ENCODE measurements at regions not wholly inside any gene's neighbourhood (a gene's known extent, or its start where the extent isn't known, plus 50 kb on each side); places are given as distances from the start of the nearest gene placed in this dataset.

DNA sequence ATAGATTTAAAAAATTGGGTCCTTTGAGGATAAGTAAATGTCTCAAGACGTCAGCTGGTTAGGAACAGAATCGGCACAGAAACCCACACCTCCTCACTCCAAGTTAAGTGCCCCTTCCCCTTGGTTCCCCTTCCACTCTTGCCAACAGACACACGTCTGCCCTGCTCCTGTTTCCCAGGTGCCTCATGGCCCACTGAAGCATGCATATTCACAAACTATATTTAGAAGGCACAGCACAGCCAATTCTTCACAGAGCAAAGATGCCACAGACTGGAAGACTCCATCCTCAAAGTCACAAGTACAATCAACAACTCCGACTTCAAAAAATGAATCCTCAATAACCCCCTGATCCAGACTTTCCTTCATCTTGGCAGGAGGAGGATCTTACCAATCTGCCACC lies 295.4 kb upstream of the NR2F2 start (continued):
- no peak for TF ChIP-seq ZNF462 (CRISPR knock-in tag; IDR thresholded peaks at IDR 0.05)
- TF ChIP-seq STAT1 (IDR thresholded peaks at IDR 0.05; ENCODE audit: unreplicated experiment) = no peak
- no peak for TF ChIP-seq POLR2AphosphoS5 (IDR thresholded peaks at IDR 0.05; ENCODE audit: low read depth)
- no peak for TF ChIP-seq ZNF331 (CRISPR knock-in tag; IDR thresholded peaks at IDR 0.05; ENCODE audit: low read depth)
- no peak for TF ChIP-seq EZH2 (IDR thresholded peaks at IDR 0.05; ENCODE audit: low read depth, unreplicated experiment)

DNA sequence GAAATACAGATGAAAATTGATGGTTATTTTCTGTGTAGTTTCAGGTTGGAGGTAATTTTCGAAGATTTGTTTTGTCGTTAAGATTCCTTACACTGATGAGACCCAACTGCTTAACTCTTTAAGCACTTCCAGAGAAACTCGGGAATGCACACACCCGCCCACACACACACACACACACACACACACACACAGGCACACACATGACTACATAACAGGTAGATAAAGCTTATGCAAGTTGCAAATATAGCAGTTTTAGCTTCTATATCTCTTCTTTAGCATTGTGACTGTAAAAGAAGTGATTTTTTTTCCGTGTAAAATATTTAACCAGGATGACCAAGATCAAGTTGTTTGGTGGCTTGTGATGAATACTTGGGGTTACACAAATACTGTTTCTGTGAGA lies 294.9 kb upstream of the NR2F2 start:
- H3K4me3 Mint-ChIP-seq = no peak overlapping the region
- Histone ChIP-seq H3K9me2 (ENCODE audit: insufficient read depth) (peaks cover 4% of the 10 kb centered on the region; the same call in 1 of the 2 replicates), H3K4me1 (ENCODE audit: insufficient read depth) (peaks cover 12% of the 10 kb centered on the region; the same call in 1 of the 2 replicates), H3K36me3 (ENCODE audit: insufficient read depth) (no peaks in the 10 kb centered on the region), H3K27ac (ENCODE audit: low read depth) (no peak overlapping the region), H3F3A (replicated peaks; ENCODE audit: low read depth) (no peaks in the 10 kb centered on the region), H4K20me1 (replicated peaks; ENCODE audit: insufficient read depth) (no peaks in the 10 kb centered on the region; the same call in 1 of the 2 replicates), H2AFZ (no peak overlapping the region), H3K27me3 (ENCODE audit: insufficient read depth) (peaks cover 9% of the 10 kb centered on the region), H3K4me3 (no peak overlapping the region), H3K4me2 (no peak overlapping the region), H3K79me2 (replicated peaks; ENCODE audit: insufficient read depth) (no peaks in the 10 kb centered on the region)
- no peak for ATAC-seq
- no peaks in the 10 kb centered on the region for H3K36me3 Mint-ChIP-seq (ENCODE audit: low read depth)
- H3K27ac Mint-ChIP-seq = no peak overlapping the region
- H3K9me3 Mint-ChIP-seq = no peaks in the 10 kb centered on the region
- H3K4me1 Mint-ChIP-seq = peaks cover 18% of the 10 kb centered on the region
- DNase-seq (ENCODE audit: low spot score) = no peak
- H3K27me3 Mint-ChIP-seq (ENCODE audit: insufficient read depth, low read depth, poor library complexity) = no peaks in the 10 kb centered on the region
- TF ChIP-seq POLR2AphosphoS5 (IDR thresholded peaks at IDR 0.05; ENCODE audit: low read depth) (no peak), ZNF331 (CRISPR knock-in tag; IDR thresholded peaks at IDR 0.05; ENCODE audit: low read depth) (no peak), EZH2 (IDR thresholded peaks at IDR 0.05; ENCODE audit: low read depth, unreplicated experiment) (no peak), REST (IDR thresholded peaks at IDR 0.05; ENCODE audit: unreplicated experiment) (no peak), CREB1 (CRISPR knock-in tag; IDR thresholded peaks at IDR 0.05; ENCODE audit: low read depth) (no peak), JUNB (IDR thresholded peaks at IDR 0.05; ENCODE audit: unreplicated experiment) (no peak), NANOG (IDR thresholded peaks at IDR 0.05; ENCODE audit: borderline replicate concordance) (no peak), STAT1 (IDR thresholded peaks at IDR 0.05; ENCODE audit: unreplicated experiment) (no peak), EZH2phosphoT487 (IDR thresholded peaks at IDR 0.05; ENCODE audit: unreplicated experiment) (no peak), ZNF114 (CRISPR knock-in tag; IDR thresholded peaks at IDR 0.05) (no peak), ETS1 (IDR thresholded peaks at IDR 0.05) (no peak)
- TF ChIP-seq, protein P1, sequence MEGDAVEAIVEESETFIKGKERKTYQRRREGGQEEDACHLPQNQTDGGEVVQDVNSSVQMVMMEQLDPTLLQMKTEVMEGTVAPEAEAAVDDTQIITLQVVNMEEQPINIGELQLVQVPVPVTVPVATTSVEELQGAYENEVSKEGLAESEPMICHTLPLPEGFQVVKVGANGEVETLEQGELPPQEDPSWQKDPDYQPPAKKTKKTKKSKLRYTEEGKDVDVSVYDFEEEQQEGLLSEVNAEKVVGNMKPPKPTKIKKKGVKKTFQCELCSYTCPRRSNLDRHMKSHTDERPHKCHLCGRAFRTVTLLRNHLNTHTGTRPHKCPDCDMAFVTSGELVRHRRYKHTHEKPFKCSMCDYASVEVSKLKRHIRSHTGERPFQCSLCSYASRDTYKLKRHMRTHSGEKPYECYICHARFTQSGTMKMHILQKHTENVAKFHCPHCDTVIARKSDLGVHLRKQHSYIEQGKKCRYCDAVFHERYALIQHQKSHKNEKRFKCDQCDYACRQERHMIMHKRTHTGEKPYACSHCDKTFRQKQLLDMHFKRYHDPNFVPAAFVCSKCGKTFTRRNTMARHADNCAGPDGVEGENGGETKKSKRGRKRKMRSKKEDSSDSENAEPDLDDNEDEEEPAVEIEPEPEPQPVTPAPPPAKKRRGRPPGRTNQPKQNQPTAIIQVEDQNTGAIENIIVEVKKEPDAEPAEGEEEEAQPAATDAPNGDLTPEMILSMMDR (conservative IDR thresholded peaks at IDR 0.05; ENCODE audit: low read depth in 2 of 2) = no peak
